H9 (cell line): ENCODE measurements at regions not wholly inside any gene's neighbourhood (a gene's known extent, or its start where the extent isn't known, plus 50 kb on each side); places are given as distances from the start of the nearest gene placed in this dataset.

Experiments used
- DNase-seq: peaks from one replicate; pipeline ENCODE4 v3.0.0-alpha.2; 2017
- H2AFZ ChIP-seq: one replicate; pipeline ENCODE4 v1.6.1; 2013; ENCODE audit warnings: mild to moderate bottlenecking, low read length, control low read depth, moderate library complexity
- H2AK5ac ChIP-seq: 2 replicates; pipeline ENCODE4 v1.6.1; 2013; ENCODE audit warnings: low read length, control low read depth, mixed read lengths; ENCODE audit not compliant: insufficient read length
- H2BK120ac ChIP-seq: one replicate; pipeline ENCODE4 v1.6.1; 2013; ENCODE audit warnings: low read depth, mild to moderate bottlenecking, low read length, control low read depth, inconsistent platforms; ENCODE audit not compliant: poor library complexity, severe bottlenecking
- H2BK12ac ChIP-seq: 2 replicates; pipeline ENCODE4 v1.6.1; 2013; ENCODE audit warnings: low read length, control low read depth, mixed read lengths, low read depth; ENCODE audit not compliant: insufficient read length
- H2BK15ac ChIP-seq: 2 replicates; pipeline ENCODE4 v1.6.1; 2013; ENCODE audit warnings: low read depth, low read length, control low read depth
- H2BK20ac ChIP-seq: one replicate; pipeline ENCODE4 v1.6.1; 2013; ENCODE audit warnings: low read depth, mild to moderate bottlenecking, low read length, control low read depth, inconsistent platforms; ENCODE audit not compliant: poor library complexity, severe bottlenecking
- H2BK5ac ChIP-seq: 2 replicates; pipeline ENCODE4 v1.6.1; 2013; ENCODE audit warnings: low read length, control low read depth, mixed read lengths; ENCODE audit not compliant: insufficient read length
- H3K14ac ChIP-seq: 2 replicates; pipeline ENCODE4 v1.6.1; 2013; ENCODE audit warnings: low read length, control low read depth; ENCODE audit not compliant: insufficient read depth
- H3K18ac ChIP-seq: 2 replicates; pipeline ENCODE4 v1.6.1; 2013; ENCODE audit warnings: low read depth, mild to moderate bottlenecking, mixed read lengths, low read length, control low read depth; ENCODE audit not compliant: insufficient read length
- H3K23ac ChIP-seq: 2 replicates; pipeline ENCODE4 v1.6.1; 2013; ENCODE audit warnings: low read length, control low read depth, mixed read lengths, low read depth; ENCODE audit not compliant: insufficient read length
- H3K23me2 ChIP-seq: 2 replicates; pipeline ENCODE4 v1.6.1; 2013; ENCODE audit warnings: low read depth, mild to moderate bottlenecking, mixed read lengths, low read length, control low read depth; ENCODE audit not compliant: insufficient read length, poor library complexity, severe bottlenecking
- H3K27ac ChIP-seq: 2 replicates; pipeline ENCODE4 v1.5.1; 2013; ENCODE audit warnings: low read length, control low read depth, mixed read lengths, low read depth; ENCODE audit not compliant: insufficient read length
- H3K27me3 ChIP-seq: 2 replicates; pipeline ENCODE4 v1.6.1; 2013; ENCODE audit warnings: low read length, control low read depth, inconsistent platforms; ENCODE audit not compliant: insufficient read depth
- H3K4ac ChIP-seq: 2 replicates; pipeline ENCODE4 v1.6.1; 2013; ENCODE audit warnings: low read depth, mild to moderate bottlenecking, control low read depth, inconsistent platforms, low read length, moderate library complexity
- H3K4me1 ChIP-seq: 2 replicates; pipeline ENCODE4 v1.6.1; 2013; ENCODE audit warnings: low read length, control low read depth, inconsistent platforms; ENCODE audit not compliant: insufficient read depth
- H3K4me2 ChIP-seq: 2 replicates; pipeline ENCODE4 v1.6.1; 2013; ENCODE audit warnings: low read length, control low read depth, mixed read lengths; ENCODE audit not compliant: insufficient read length, insufficient read depth
- H3K56ac ChIP-seq: 2 replicates; pipeline ENCODE4 v1.6.1; 2013; ENCODE audit warnings: low read depth, mild to moderate bottlenecking, mixed read lengths, low read length, control low read depth; ENCODE audit not compliant: insufficient read length
- H3K79me1 ChIP-seq: 2 replicates; pipeline ENCODE4 v1.6.1; 2013; ENCODE audit warnings: low read depth, mild to moderate bottlenecking, moderate library complexity, low read length, control low read depth, inconsistent platforms; ENCODE audit not compliant: insufficient read depth, poor library complexity, severe bottlenecking
- H3K79me2 ChIP-seq: 2 replicates; pipeline ENCODE4 v1.6.1; 2013; ENCODE audit warnings: low read length, control low read depth, inconsistent platforms; ENCODE audit not compliant: insufficient read depth
- H3K9ac ChIP-seq: 2 replicates; pipeline ENCODE4 v1.6.1; 2013; ENCODE audit warnings: low read length, control low read depth, mixed read lengths; ENCODE audit not compliant: insufficient read length; ENCODE audit errors: extremely low read depth
- H3K9me3 ChIP-seq: one replicate; pipeline ENCODE4 v1.6.1; 2013; ENCODE audit warnings: low read depth, low read length, inconsistent platforms; ENCODE audit not compliant: control insufficient read depth
- H3T11ph ChIP-seq: one replicate; pipeline ENCODE4 v1.6.1; 2013; ENCODE audit warnings: mild to moderate bottlenecking, low read length, control low read depth, inconsistent platforms
- H4K20me1 ChIP-seq: one replicate; pipeline ENCODE4 v1.6.1; 2013; ENCODE audit not compliant: control insufficient read depth, insufficient read length, insufficient read depth
- H4K5ac ChIP-seq: 2 replicates; pipeline ENCODE4 v1.6.1; 2013; ENCODE audit warnings: low read depth, mild to moderate bottlenecking, mixed read lengths, low read length, control low read depth; ENCODE audit not compliant: insufficient read length
- H4K8ac ChIP-seq: replicated peaks from 2 replicates; pipeline ENCODE4 v1.6.1; 2013; ENCODE audit warnings: low read length, control low read depth, mixed read lengths, low read depth; ENCODE audit not compliant: insufficient read length
- H4K91ac ChIP-seq: 2 replicates; pipeline ENCODE4 v1.6.1; 2013; ENCODE audit warnings: low read depth, mild to moderate bottlenecking, moderate library complexity, mixed read lengths, low read length, control low read depth; ENCODE audit not compliant: insufficient read length
- H3K27ac Mint-ChIP-seq, 3 experiments: 2 replicates in 2 of 3; 3 replicates in 1 of 3; pipeline ENCODE4 v1.8.0; 2020 to 2021; ENCODE audit warnings: mixed read lengths in 3 of 3, mild to moderate bottlenecking in 1 of 3, moderate library complexity in 1 of 3
- H3K27me3 Mint-ChIP-seq: 2 replicates; pipeline ENCODE4 v1.8.0; 2021; ENCODE audit warnings: low read depth, mild to moderate bottlenecking, moderate library complexity, mixed read lengths
- H3K36me3 Mint-ChIP-seq, 3 experiments: 2 replicates in 2 of 3; 3 replicates in 1 of 3; pipeline ENCODE4 v1.8.0; 2020 to 2021; ENCODE audit warnings: low read depth in 3 of 3, mixed read lengths in 3 of 3; ENCODE audit not compliant: insufficient read depth in 1 of 3
- H3K4me1 Mint-ChIP-seq, 2 experiments: 2 replicates each; pipeline ENCODE4 v1.8.0; 2020; ENCODE audit warnings: mixed read lengths in 2 of 2
- H3K4me3 Mint-ChIP-seq, 2 experiments: 2 replicates in 1 of 2; 3 replicates in 1 of 2; pipeline ENCODE4 v1.8.0; 2020 to 2021; ENCODE audit warnings: mild to moderate bottlenecking in 2 of 2, mixed read lengths in 2 of 2, moderate library complexity in 1 of 2
- H3K9me3 Mint-ChIP-seq, 2 experiments: 2 replicates in 1 of 2; 3 replicates in 1 of 2; pipeline ENCODE4 v1.8.0; 2020; ENCODE audit warnings: mild to moderate bottlenecking in 2 of 2, mixed read lengths in 2 of 2, moderate library complexity in 1 of 2
- CTCF ChIP-seq: fragments of 200-600 bp; sonication (generic); conservative IDR thresholded peaks from 3 replicates; pipeline ENCODE4 v1.8.0; 2021; ENCODE audit warnings: antibody characterized with exemption, mild to moderate bottlenecking
- WGBS: extraction: QIAGEN DNeasy Blood & Tissue Kit; methylation state at CpG from one replicate; pipeline ENCODE4 v1.1.7; 2013; ENCODE audit warnings: missing lambda C conversion rate, low lambda C conversion rate, mixed read lengths; ENCODE audit not compliant: insufficient read length; ENCODE audit errors: extremely low coverage; 5-methylcytosine and 5-hydroxymethylcytosine counted together

GRCh38 chr13:30824651-30825050 lies 81.4 kb upstream of the MEDAG start:
- H3K4ac ChIP-seq = no peak overlapping the region
- peaks cover 3% of the 10 kb centered on the region; the same call in 1 of the 2 replicates for H3K27me3 ChIP-seq
- WGBS = no CpG with 5 or more reads among the region's 10 CpGs
- H2BK20ac ChIP-seq = no peak overlapping the region
- Mint-ChIP-seq H3K4me3 (no peak overlapping the region), H3K36me3 (peaks cover 0 to 3% (median 0%) of the 10 kb centered on the region in 3 experiments; a peak in 1 of 7 replicates), H3K9me3 (peaks cover 0 to 3% of the 10 kb centered on the region in 2 experiments; a peak in 1 of 5 replicates), H3K4me1 (peaks cover 14 to 18% of the 10 kb centered on the region in 2 experiments), H3K27ac (no peak overlapping the region), H3K27me3 (peaks cover 58% of the 10 kb centered on the region)
- no peak for TF ChIP-seq CTCF
- no peak overlapping the region for H3K4me2 ChIP-seq
- H3K18ac ChIP-seq = no peak overlapping the region
- H2BK12ac ChIP-seq = no peak overlapping the region
- H3K9me3 ChIP-seq = no peaks in the 10 kb centered on the region
- H3K23me2 ChIP-seq = no peaks in the 10 kb centered on the region
- H2BK15ac ChIP-seq = no peak overlapping the region
- H3K79me1 ChIP-seq = no peaks in the 10 kb centered on the region
- no peak overlapping the region for H2AFZ ChIP-seq
- H3K56ac ChIP-seq = no peak overlapping the region
- H3K14ac ChIP-seq = no peak overlapping the region
- no peak for DNase-seq
- H2BK120ac ChIP-seq = no peak overlapping the region
- H3K9ac ChIP-seq = no peak overlapping the region
- H4K5ac ChIP-seq = no peak overlapping the region
- no peak overlapping the region for H2BK5ac ChIP-seq
- no peak overlapping the region for H3K23ac ChIP-seq
- no peaks in the 10 kb centered on the region for H3K4me1 ChIP-seq
- H3K27ac ChIP-seq = no peak overlapping the region
- no peak overlapping the region for H2AK5ac ChIP-seq
- no peak overlapping the region for H4K8ac ChIP-seq
- no peaks in the 10 kb centered on the region for H3K79me2 ChIP-seq
- no peak overlapping the region for H4K91ac ChIP-seq
- H3T11ph ChIP-seq = no peak overlapping the region
- no peaks in the 10 kb centered on the region for H4K20me1 ChIP-seq
